HL-60 (cell line): ENCODE measurements at regions not wholly inside any gene's neighbourhood (a gene's known extent, or its start where the extent isn't known, plus 50 kb on each side); places are given as distances from the start of the nearest gene placed in this dataset.

Experiments used
- DNase-seq, 2 experiments: peaks; one replicate each; pipeline ENCODE4 v3.0.0-alpha.2; 2010 to 2020; ENCODE audit warnings: low read depth in 1 of 2, low spot score in 1 of 2
- H3K27ac ChIP-seq: fragments of 250-450 bp; sonication (Bioruptor Pico); replicated peaks from 2 replicates; pipeline ENCODE4 v1.5.1; 2020; ENCODE audit warnings: mild to moderate bottlenecking, moderate library complexity
- H3K27me3 ChIP-seq: fragments of 250-450 bp; sonication (Bioruptor Pico); 2 replicates; pipeline ENCODE4 v1.5.1; 2021; ENCODE audit warnings: mild to moderate bottlenecking, moderate library complexity; ENCODE audit not compliant: insufficient read depth, poor library complexity, severe bottlenecking
- H3K4me3 ChIP-seq: replicated peaks from 2 replicates; pipeline ENCODE4 v1.5.1; 2011; ENCODE audit warnings: mild to moderate bottlenecking, control low read depth, low read length; ENCODE audit not compliant: insufficient read depth
- GABPA ChIP-seq: IDR thresholded peaks from 2 replicates; pipeline ENCODE4 v1.6.1; 2012; ENCODE audit warnings: low read depth
- POLR2AphosphoS5 ChIP-seq: IDR thresholded peaks from 2 replicates; pipeline ENCODE4 v1.6.1; 2012; ENCODE audit warnings: low read depth
- REST ChIP-seq: IDR thresholded peaks from 2 replicates; pipeline ENCODE4 v1.6.1; 2012; ENCODE audit warnings: low read depth; ENCODE audit not compliant: insufficient replicate concordance
- SPI1 ChIP-seq: IDR thresholded peaks from 2 replicates; pipeline ENCODE4 v1.6.1; 2012; ENCODE audit warnings: low read depth, mild to moderate bottlenecking, borderline replicate concordance
- TF ChIP-seq, protein P1 (sequence below): IDR thresholded peaks from one replicate; pipeline ENCODE4 v1.5.1; 2011; ENCODE audit warnings: low read length, control low read depth, inconsistent platforms; ENCODE audit not compliant: insufficient read depth

DNA sequence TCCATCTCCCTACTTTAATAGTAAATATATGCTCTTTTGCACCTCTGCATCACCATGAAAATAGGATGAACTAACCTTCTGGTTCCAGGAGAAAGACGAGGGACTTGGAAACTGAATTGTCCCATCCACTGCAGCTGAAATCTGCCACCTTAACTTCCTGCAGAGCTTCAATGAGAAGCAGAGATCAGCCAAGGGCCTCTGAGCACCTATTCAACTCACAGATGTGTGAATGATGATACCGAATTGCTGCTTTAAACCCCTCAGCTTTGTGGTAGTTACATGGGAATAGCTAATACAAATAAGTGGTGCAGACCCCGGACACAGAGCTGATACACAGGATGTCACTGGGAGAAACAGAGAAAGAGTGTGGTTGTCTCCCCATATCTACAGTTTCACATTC lies 616.8 kb downstream of the NCAM2 start:
- no peak for DNase-seq
- H3K4me3 ChIP-seq, result no peak overlapping the region
- no peak overlapping the region for H3K27ac ChIP-seq
- no peaks in the 10 kb centered on the region for H3K27me3 ChIP-seq
- TF ChIP-seq GABPA (no peak), REST (no peak), SPI1 (no peak), POLR2AphosphoS5 (no peak)
- TF ChIP-seq, protein P1, sequence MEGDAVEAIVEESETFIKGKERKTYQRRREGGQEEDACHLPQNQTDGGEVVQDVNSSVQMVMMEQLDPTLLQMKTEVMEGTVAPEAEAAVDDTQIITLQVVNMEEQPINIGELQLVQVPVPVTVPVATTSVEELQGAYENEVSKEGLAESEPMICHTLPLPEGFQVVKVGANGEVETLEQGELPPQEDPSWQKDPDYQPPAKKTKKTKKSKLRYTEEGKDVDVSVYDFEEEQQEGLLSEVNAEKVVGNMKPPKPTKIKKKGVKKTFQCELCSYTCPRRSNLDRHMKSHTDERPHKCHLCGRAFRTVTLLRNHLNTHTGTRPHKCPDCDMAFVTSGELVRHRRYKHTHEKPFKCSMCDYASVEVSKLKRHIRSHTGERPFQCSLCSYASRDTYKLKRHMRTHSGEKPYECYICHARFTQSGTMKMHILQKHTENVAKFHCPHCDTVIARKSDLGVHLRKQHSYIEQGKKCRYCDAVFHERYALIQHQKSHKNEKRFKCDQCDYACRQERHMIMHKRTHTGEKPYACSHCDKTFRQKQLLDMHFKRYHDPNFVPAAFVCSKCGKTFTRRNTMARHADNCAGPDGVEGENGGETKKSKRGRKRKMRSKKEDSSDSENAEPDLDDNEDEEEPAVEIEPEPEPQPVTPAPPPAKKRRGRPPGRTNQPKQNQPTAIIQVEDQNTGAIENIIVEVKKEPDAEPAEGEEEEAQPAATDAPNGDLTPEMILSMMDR, result no peak

DNA sequence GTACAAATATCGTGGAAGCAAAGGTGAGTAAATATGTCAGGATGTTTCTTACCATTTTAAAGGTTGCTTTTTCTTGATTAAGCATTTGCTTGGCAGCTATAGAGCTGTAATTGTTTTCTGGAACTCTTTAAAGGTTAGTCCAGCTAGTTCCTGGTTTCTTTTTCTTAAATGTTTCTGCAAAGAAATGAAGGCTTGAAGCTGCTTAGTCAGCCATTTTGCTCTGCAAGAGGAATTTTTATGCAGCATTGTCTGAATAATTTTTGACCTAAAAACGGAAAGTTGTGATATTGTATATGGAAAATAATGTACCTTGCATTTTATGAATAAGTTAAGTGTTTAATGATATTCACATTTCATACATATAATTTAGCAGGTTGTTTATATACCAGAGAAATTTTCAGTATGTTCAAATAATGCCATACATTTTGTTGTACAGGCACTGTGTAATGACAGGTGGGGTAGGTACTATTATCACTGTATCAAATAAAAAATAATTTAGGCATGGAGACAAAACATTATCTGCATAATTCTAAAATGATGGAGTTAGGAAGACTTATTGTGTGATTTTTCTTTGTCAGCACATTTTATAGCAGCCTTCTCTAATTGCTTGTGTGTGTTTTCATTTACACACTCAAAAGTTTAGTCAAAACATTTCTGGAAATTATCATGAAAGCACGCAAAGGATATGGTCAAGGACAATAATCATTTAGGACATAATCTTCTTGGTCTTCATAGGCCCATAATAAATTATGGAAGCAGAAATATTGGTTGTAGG lies 624.4 kb downstream of the NCAM2 start:
- no peaks in the 10 kb centered on the region for H3K27me3 ChIP-seq
- no peak overlapping the region for H3K4me3 ChIP-seq
- no peak for TF ChIP-seq SPI1
- no peak overlapping the region for H3K27ac ChIP-seq
- DNase-seq, result no peak

GRCh38 chr21:21624674-21625073 lies 626.5 kb downstream of the NCAM2 start:
- DNase-seq, result no peak
- no peak overlapping the region for H3K27ac ChIP-seq
- TF ChIP-seq REST, result no peak
- TF ChIP-seq POLR2AphosphoS5, result no peak
- TF ChIP-seq, protein P1, result no peak
- TF ChIP-seq SPI1, result no peak
- TF ChIP-seq GABPA, result no peak
- no peak overlapping the region for H3K4me3 ChIP-seq
- H3K27me3 ChIP-seq, result no peaks in the 10 kb centered on the region

GRCh38 chr21:21631961-21632360 lies 633.8 kb downstream of the NCAM2 start:
- H3K4me3 ChIP-seq, result no peak overlapping the region
- H3K27ac ChIP-seq, result no peak overlapping the region
- H3K27me3 ChIP-seq, result no peaks in the 10 kb centered on the region
- TF ChIP-seq REST (no peak), SPI1 (no peak), POLR2AphosphoS5 (no peak), GABPA (no peak)
- TF ChIP-seq, protein P1, result no peak
- no peak for DNase-seq
